ENCODE measurements at regions not wholly inside any gene's neighbourhood (a gene's known extent, or its start where the extent isn't known, plus 50 kb on each side); places are given as distances from the start of the nearest gene placed in this dataset.

GRCh38 chr20:6384956-6385486 is 262.2 kb upstream of the FERMT1 start:
- TF ChIP-seq CTCF (IDR thresholded peaks at IDR 0.05; ENCODE audit: low read depth, low read length) = no peak
- no peak for TF ChIP-seq EZH2phosphoT487 (IDR thresholded peaks at IDR 0.05; ENCODE audit: low read depth)
